CD8-positive, alpha-beta memory T cell (primary cell): ENCODE measurements at regions not wholly inside any gene's neighbourhood (a gene's known extent, or its start where the extent isn't known, plus 50 kb on each side); places are given as distances from the start of the nearest gene placed in this dataset.

Source experiments
- CTCF ChIA-PET: fragments of 350-600 bp; sonication (Branson Sonifier 250); formaldehyde crosslinking; loops from one replicate; lab custom pipeline; 2021; ENCODE audit warnings: antibody characterized with exemption; lab: Charles Lee
- POLR2A ChIA-PET: fragments of 350-600 bp; sonication (Branson Sonifier 250); formaldehyde crosslinking; loops from one replicate; lab custom pipeline; 2021; ENCODE audit warnings: antibody characterized with exemption; lab: Charles Lee
- DNase-seq, 5 donors: peaks; one replicate each; pipeline versions ENCODE4 v3.0.0 to v3.0.0-alpha.2; 2020 to 2022; ENCODE audit warnings: mixed read lengths in 1 of 5
- H3K27ac ChIP-seq: one replicate; pipeline ENCODE4 v1.7.0; 2013; ENCODE audit warnings: low read depth, mild to moderate bottlenecking, low read length, moderate library complexity
- H3K27me3 ChIP-seq: 2 replicates; pipeline ENCODE4 v1.7.0; 2013; ENCODE audit warnings: low read length, mild to moderate bottlenecking; ENCODE audit not compliant: insufficient read depth, poor library complexity, severe bottlenecking
- H3K36me3 ChIP-seq: 2 replicates; pipeline ENCODE4 v1.7.0; 2013; ENCODE audit warnings: mild to moderate bottlenecking, low read length, moderate library complexity; ENCODE audit not compliant: insufficient read depth
- H3K4me1 ChIP-seq: 2 replicates; pipeline ENCODE4 v1.7.0; 2013; ENCODE audit warnings: mild to moderate bottlenecking, low read length, moderate library complexity; ENCODE audit not compliant: insufficient read depth
- H3K4me3 ChIP-seq: 2 replicates; pipeline ENCODE4 v1.7.0; 2013; ENCODE audit warnings: mild to moderate bottlenecking, low read length
- H3K9me3 ChIP-seq: 2 replicates; pipeline ENCODE4 v1.7.0; 2013; ENCODE audit warnings: mild to moderate bottlenecking, low read length
- H3K27ac Mint-ChIP-seq, 8 donors: one replicate each; pipeline ENCODE4 v1.8.0; 2020 to 2021; ENCODE audit warnings: mixed read lengths in 8 of 8, mild to moderate bottlenecking in 6 of 8, inconsistent platforms in 3 of 8, moderate library complexity in 3 of 8
- H3K27me3 Mint-ChIP-seq, 2 donors: one replicate each; pipeline ENCODE4 v1.8.0; 2020 to 2021; ENCODE audit warnings: mixed read lengths in 2 of 2, mild to moderate bottlenecking in 1 of 2, moderate library complexity in 1 of 2
- H3K36me3 Mint-ChIP-seq, 3 donors: one replicate each; pipeline ENCODE4 v1.8.0; 2020 to 2021; ENCODE audit warnings: mixed read lengths in 3 of 3, inconsistent platforms in 1 of 3, mild to moderate bottlenecking in 1 of 3
- H3K4me1 Mint-ChIP-seq, 3 donors: one replicate each; pipeline ENCODE4 v1.8.0; 2020 to 2021; ENCODE audit warnings: mixed read lengths in 3 of 3, inconsistent platforms in 1 of 3, mild to moderate bottlenecking in 1 of 3
- H3K4me3 Mint-ChIP-seq, 7 donors: one replicate each; pipeline ENCODE4 v1.8.0; 2020 to 2021; ENCODE audit warnings: mixed read lengths in 7 of 7, mild to moderate bottlenecking in 6 of 7, moderate library complexity in 4 of 7, inconsistent platforms in 2 of 7
- H3K9me3 Mint-ChIP-seq, 5 donors: one replicate each; pipeline ENCODE4 v1.8.0; 2020 to 2022; ENCODE audit warnings: mixed read lengths in 5 of 5, mild to moderate bottlenecking in 3 of 5, moderate library complexity in 2 of 5, inconsistent platforms in 1 of 5

- Mint-ChIP-seq H3K4me1 (no peaks in the 10 kb centered on the region), H3K27me3 (no peaks in the 10 kb centered on the region), H3K4me3 (no peak overlapping the region), H3K27ac (no peak overlapping the region), H3K36me3 (no peaks in the 10 kb centered on the region), H3K9me3 (peaks cover 0 to 17% (median 0%) of the 10 kb centered on the region in 5 donors)
- H3K4me3 ChIP-seq, result no peak overlapping the region
- H3K27ac ChIP-seq, result no peak overlapping the region
- no peaks in the 10 kb centered on the region for H3K36me3 ChIP-seq
- no peaks in the 10 kb centered on the region for H3K4me1 ChIP-seq
- CTCF ChIA-PET, result no interaction called here
- H3K9me3 ChIP-seq, result no peaks in the 10 kb centered on the region
- H3K27me3 ChIP-seq, result no peaks in the 10 kb centered on the region
- no peak for DNase-seq
- POLR2A ChIA-PET, result no interaction called here
Measured at GRCh38 chr5:167348251-167348926, 943.1 kb upstream of the WWC1 start.

GRCh38 chr5:167348980-167349379, 942.5 kb upstream of the WWC1 start:
- Histone ChIP-seq H3K4me3 (no peak overlapping the region), H3K27ac (no peak overlapping the region), H3K4me1 (no peaks in the 10 kb centered on the region), H3K27me3 (no peaks in the 10 kb centered on the region), H3K9me3 (no peaks in the 10 kb centered on the region), H3K36me3 (no peaks in the 10 kb centered on the region)
- H3K9me3 Mint-ChIP-seq, result peaks cover 0 to 15% (median 2%) of the 10 kb centered on the region in 5 donors
- POLR2A ChIA-PET, result no interaction called here
- no peak overlapping the region for H3K27ac Mint-ChIP-seq
- no peaks in the 10 kb centered on the region for H3K36me3 Mint-ChIP-seq
- DNase-seq, result no peak
- H3K4me1 Mint-ChIP-seq, result no peaks in the 10 kb centered on the region
- no peak overlapping the region for H3K4me3 Mint-ChIP-seq
- no peaks in the 10 kb centered on the region for H3K27me3 Mint-ChIP-seq
- CTCF ChIA-PET, result no interaction called here

GRCh38 chr5:167351316-167351715, 940.1 kb upstream of the WWC1 start:
- Histone ChIP-seq H3K27me3 (no peaks in the 10 kb centered on the region), H3K4me3 (no peak overlapping the region), H3K36me3 (no peaks in the 10 kb centered on the region), H3K27ac (no peak overlapping the region), H3K9me3 (no peaks in the 10 kb centered on the region), H3K4me1 (no peaks in the 10 kb centered on the region)
- no peak overlapping the region for H3K27ac Mint-ChIP-seq
- H3K4me1 Mint-ChIP-seq, result no peaks in the 10 kb centered on the region
- no peak overlapping the region for H3K4me3 Mint-ChIP-seq
- no peaks in the 10 kb centered on the region for H3K36me3 Mint-ChIP-seq
- ChIA-PET CTCF (no interaction called here), POLR2A (no interaction called here)
- no peak for DNase-seq
- H3K9me3 Mint-ChIP-seq, result peaks cover 0 to 15% (median 2%) of the 10 kb centered on the region in 5 donors
- H3K27me3 Mint-ChIP-seq, result no peaks in the 10 kb centered on the region

- H3K4me1 Mint-ChIP-seq, result no peaks in the 10 kb centered on the region
- Histone ChIP-seq H3K27me3 (no peaks in the 10 kb centered on the region), H3K27ac (no peak overlapping the region), H3K4me3 (no peak overlapping the region), H3K4me1 (no peaks in the 10 kb centered on the region), H3K36me3 (no peaks in the 10 kb centered on the region), H3K9me3 (no peaks in the 10 kb centered on the region)
- H3K27ac Mint-ChIP-seq, result no peak overlapping the region
- H3K27me3 Mint-ChIP-seq, result no peaks in the 10 kb centered on the region
- ChIA-PET CTCF (no interaction called here), POLR2A (no interaction called here)
- H3K9me3 Mint-ChIP-seq, result peaks cover 0 to 15% (median 2%) of the 10 kb centered on the region in 5 donors
- no peak for DNase-seq
- no peaks in the 10 kb centered on the region for H3K36me3 Mint-ChIP-seq
- H3K4me3 Mint-ChIP-seq, result no peak overlapping the region
Measured at GRCh38 chr5:167352801-167353200, 938.6 kb upstream of the WWC1 start.

- Histone ChIP-seq H3K36me3 (no peaks in the 10 kb centered on the region), H3K4me1 (no peaks in the 10 kb centered on the region), H3K4me3 (no peak overlapping the region), H3K27ac (no peak overlapping the region), H3K9me3 (no peaks in the 10 kb centered on the region), H3K27me3 (no peaks in the 10 kb centered on the region)
- H3K4me3 Mint-ChIP-seq, result no peak overlapping the region
- H3K36me3 Mint-ChIP-seq, result no peaks in the 10 kb centered on the region
- no peak overlapping the region for H3K27ac Mint-ChIP-seq
- ChIA-PET POLR2A (no interaction called here), CTCF (no interaction called here)
- DNase-seq, result no peak
- H3K4me1 Mint-ChIP-seq, result no peaks in the 10 kb centered on the region
- peaks cover 0 to 15% (median 2%) of the 10 kb centered on the region in 5 donors for H3K9me3 Mint-ChIP-seq
- H3K27me3 Mint-ChIP-seq, result no peaks in the 10 kb centered on the region
Measured at GRCh38 chr5:167355346-167355745, 936.1 kb upstream of the WWC1 start.

- Mint-ChIP-seq H3K9me3 (peaks cover 0 to 14% (median 2%) of the 10 kb centered on the region in 5 donors), H3K4me1 (no peaks in the 10 kb centered on the region), H3K36me3 (no peaks in the 10 kb centered on the region), H3K27ac (no peak overlapping the region), H3K27me3 (no peaks in the 10 kb centered on the region), H3K4me3 (no peak overlapping the region)
- no peaks in the 10 kb centered on the region for H3K27me3 ChIP-seq
- no peaks in the 10 kb centered on the region for H3K9me3 ChIP-seq
- ChIA-PET CTCF (no interaction called here), POLR2A (no interaction called here)
- no peaks in the 10 kb centered on the region for H3K4me1 ChIP-seq
- H3K4me3 ChIP-seq, result no peak overlapping the region
- no peaks in the 10 kb centered on the region for H3K36me3 ChIP-seq
- DNase-seq, result no peak
- H3K27ac ChIP-seq, result no peak overlapping the region
Measured at GRCh38 chr5:167356374-167356773, 935.1 kb upstream of the WWC1 start.

- H3K9me3 Mint-ChIP-seq, result peaks cover 0 to 13% (median 1%) of the 10 kb centered on the region in 5 donors
- no peaks in the 10 kb centered on the region for H3K27me3 Mint-ChIP-seq
- Histone ChIP-seq H3K4me1 (no peaks in the 10 kb centered on the region), H3K27ac (no peak overlapping the region), H3K4me3 (no peak overlapping the region), H3K36me3 (no peaks in the 10 kb centered on the region), H3K27me3 (no peaks in the 10 kb centered on the region), H3K9me3 (no peaks in the 10 kb centered on the region)
- H3K36me3 Mint-ChIP-seq, result no peaks in the 10 kb centered on the region
- H3K4me1 Mint-ChIP-seq, result no peaks in the 10 kb centered on the region
- DNase-seq, result no peak
- CTCF ChIA-PET, result no interaction called here
- H3K4me3 Mint-ChIP-seq, result no peak overlapping the region
- POLR2A ChIA-PET, result no interaction called here
- no peak overlapping the region for H3K27ac Mint-ChIP-seq
Measured at GRCh38 chr5:167358868-167359492, 932.5 kb upstream of the WWC1 start.

GRCh38 chr5:167361795-167362194, 929.6 kb upstream of the WWC1 start:
- H3K4me1 ChIP-seq, result no peaks in the 10 kb centered on the region
- H3K36me3 ChIP-seq, result no peaks in the 10 kb centered on the region
- no peaks in the 10 kb centered on the region for H3K27me3 ChIP-seq
- no peaks in the 10 kb centered on the region for H3K9me3 ChIP-seq
- Mint-ChIP-seq H3K36me3 (no peaks in the 10 kb centered on the region), H3K4me3 (no peak overlapping the region), H3K27me3 (no peaks in the 10 kb centered on the region), H3K9me3 (peaks cover 0 to 27% (median 2%) of the 10 kb centered on the region in 5 donors), H3K4me1 (no peaks in the 10 kb centered on the region), H3K27ac (no peak overlapping the region)
- no peak overlapping the region for H3K27ac ChIP-seq
- DNase-seq, result no peak
- H3K4me3 ChIP-seq, result no peak overlapping the region
- ChIA-PET POLR2A (no interaction called here), CTCF (no interaction called here)
